HG03520 (cell line): ENCODE measurements at regions not wholly inside any gene's neighbourhood (a gene's known extent, or its start where the extent isn't known, plus 50 kb on each side); places are given as distances from the start of the nearest gene placed in this dataset.
"Not testable (repeated sequence)": the region's sequence is repeated elsewhere in the genome, so short reads cannot be mapped to it uniquely, and the experiment has no call there.

Source experiments
- ATAC-seq: cut with Tn5 transposase; IDR thresholded peaks from one replicate; pipeline ENCODE4 v1.9.1; 2021; ENCODE audit warnings: mild to moderate bottlenecking, moderate library complexity; ENCODE audit not compliant: unreplicated experiment

- ATAC-seq: no peak
Measured at GRCh38 chr12:43255522-43256111, 296.4 kb downstream of the ADAMTS20 start.

DNA sequence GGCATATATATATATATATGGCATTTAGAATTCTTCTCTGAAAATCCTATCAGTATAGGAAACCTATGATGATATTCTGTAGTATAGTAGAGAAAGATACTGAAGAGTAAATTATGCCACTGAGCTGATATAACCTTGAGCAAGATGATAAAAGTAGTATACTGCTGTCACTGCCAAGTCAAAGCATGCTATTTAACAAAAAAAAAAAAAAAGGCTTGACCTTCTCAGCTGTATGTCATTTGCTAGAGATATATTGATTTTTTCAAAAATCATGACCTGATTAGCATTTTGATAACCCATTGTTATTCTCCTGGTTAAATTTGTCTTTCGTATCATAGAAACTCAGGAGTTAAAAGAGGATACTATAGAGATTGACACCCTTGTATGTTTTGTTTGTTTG lies 299.4 kb downstream of the ADAMTS20 start:
- no peak for ATAC-seq

- no peak for ATAC-seq
Measured at GRCh38 chr12:43245947-43246346, 306.1 kb downstream of the ADAMTS20 start.

GRCh38 chr12:43241986-43242385 lies 310.0 kb downstream of the ADAMTS20 start:
- no peak for ATAC-seq

- no peak for ATAC-seq
Measured at GRCh38 chr12:43238281-43238680, 313.7 kb downstream of the ADAMTS20 start.

GRCh38 chr12:43237238-43237879 lies 314.6 kb downstream of the ADAMTS20 start:
- no peak for ATAC-seq

DNA sequence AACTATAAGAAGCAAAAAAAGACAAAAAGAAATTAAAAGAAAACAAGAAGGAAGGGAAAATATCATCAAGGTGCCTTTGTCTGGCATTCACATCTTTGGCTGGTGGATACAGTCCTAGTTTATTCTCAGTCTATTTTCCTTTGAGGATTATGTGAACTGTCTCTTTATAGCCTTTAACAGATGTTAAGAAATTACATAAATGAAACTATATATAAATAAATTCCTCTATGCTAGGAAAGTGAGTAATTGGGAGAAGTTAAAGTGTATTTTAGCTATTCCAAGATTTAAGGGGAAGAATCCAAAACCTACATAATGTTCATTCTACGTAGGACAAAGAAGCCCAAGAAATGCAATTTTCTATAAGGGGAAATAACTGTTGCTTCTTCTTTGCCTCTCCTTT lies 316.3 kb downstream of the ADAMTS20 start:
- ATAC-seq: no peak

DNA sequence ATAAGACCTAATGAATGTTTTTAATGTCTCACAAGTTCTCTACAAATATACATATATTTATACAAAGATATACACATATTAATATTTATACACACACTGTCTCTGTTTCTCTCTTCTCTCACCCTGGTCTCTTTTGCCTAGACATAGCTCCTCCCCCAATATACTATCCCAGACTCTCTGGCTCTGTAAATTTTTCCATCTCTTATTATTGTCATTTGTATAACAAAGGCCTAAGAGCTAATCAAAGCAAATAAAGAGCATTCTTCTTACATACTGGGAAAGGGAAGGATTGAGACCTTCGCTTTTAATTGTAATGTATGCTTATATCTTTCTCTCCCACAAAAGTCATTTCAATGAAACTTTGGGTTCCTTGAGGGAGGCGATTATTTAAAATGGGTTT lies 318.1 kb downstream of the ADAMTS20 start:
- no peak for ATAC-seq

GRCh38 chr12:43226151-43226550 lies 325.9 kb downstream of the ADAMTS20 start:
- no peak for ATAC-seq

DNA sequence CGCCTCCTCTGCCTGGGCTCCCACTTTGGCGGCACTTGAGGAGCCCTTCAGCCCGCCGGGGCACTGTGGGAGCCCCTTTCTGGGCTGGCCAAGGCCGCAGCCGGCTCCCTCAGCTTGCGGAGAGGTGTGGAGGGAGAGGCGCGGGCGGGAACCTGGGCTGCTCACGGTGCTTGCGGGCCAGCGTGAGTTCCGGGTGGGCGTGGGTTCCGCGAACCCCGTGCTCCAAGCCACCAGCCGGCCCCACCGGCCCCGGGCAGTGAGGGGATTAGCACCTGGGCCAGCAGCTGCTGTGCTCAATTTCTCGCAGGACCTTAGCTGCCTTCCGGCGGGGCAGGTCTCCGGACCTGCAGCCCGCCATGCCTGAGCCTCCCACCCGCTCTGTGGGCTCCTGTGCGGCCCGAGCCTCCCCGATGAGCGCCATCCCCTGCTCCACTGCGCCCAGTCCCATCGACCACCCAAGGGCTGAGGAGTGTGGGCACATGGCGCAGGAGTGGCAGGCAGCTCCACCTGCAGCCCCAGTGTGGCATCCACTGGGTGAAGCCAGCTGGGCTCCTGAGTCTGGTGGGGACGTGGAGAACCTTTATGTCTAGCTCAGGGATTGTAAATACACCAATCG lies 327.7 kb downstream of the ADAMTS20 start:
- ATAC-seq: not testable (repeated sequence)

DNA sequence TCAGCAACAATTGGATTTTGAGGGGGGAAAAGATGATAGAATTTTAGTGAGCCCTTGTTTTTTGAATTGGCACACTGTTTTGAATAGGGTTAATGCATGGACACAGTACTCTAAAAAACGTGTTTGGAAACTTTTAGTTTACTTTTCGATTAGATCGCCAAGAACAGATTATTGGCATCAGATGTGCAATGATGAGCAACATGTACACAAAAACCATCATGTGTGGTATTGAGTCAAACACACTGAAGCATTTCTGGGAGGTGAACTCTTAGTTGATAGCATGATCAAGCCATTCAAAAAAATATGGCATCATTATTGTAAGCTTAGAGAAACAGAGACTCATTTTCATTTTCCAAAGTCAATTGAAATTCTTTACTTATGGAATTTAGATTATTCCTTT lies 329.2 kb downstream of the ADAMTS20 start:
- no peak for ATAC-seq

GRCh38 chr12:43221216-43221615 lies 330.8 kb downstream of the ADAMTS20 start:
- ATAC-seq: no peak

- no peak for ATAC-seq
Measured at GRCh38 chr12:43216490-43216889, 335.5 kb downstream of the ADAMTS20 start.

- ATAC-seq: no peak
Measured at GRCh38 chr12:43214166-43214565, 337.8 kb downstream of the ADAMTS20 start.

- ATAC-seq: no peak
Measured at GRCh38 chr12:43213608-43214007, 338.4 kb downstream of the ADAMTS20 start.

GRCh38 chr12:43210485-43211192 lies 341.4 kb downstream of the ADAMTS20 start:
- peak; percentile 95 for ATAC-seq

DNA sequence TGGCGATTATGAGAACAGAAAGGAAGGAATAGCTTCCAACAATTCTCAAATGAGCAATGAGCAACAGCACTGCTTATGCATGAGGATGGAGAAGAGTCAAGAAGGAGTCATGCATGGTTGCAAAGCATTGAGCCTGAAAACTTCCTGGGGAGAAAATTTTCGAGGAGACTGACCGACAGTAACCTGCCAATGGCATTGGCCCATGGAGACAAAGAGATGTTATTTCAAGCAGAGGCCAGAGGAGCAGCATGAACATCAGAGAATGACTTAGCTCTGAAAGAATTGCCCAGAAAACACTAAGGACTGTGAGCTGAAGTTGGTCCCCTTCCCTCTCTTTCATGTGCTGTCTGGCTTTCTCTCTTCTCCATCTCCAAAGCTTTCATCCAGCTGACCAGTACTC lies 343.4 kb downstream of the ADAMTS20 start:
- no peak for ATAC-seq

DNA sequence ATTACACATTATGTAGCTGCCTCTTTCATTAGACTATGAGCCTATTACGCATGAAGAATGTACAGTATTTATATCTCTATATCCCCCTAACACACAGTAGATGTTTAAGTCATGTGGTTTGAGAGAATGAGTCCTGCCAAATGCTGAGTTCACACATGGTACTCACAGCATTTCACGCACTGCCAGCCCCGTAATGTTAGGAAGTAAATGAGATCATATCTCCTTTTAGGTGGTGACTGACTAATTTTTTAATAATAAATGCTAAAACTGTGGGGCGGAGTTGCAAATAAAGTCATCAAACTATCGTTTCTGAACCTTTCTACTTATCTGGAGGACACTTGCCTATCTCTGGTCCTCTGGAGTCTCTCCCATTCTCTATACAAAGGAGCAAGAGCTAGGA lies 343.8 kb downstream of the ADAMTS20 start:
- ATAC-seq: no peak

GRCh38 chr12:43206396-43206795 lies 345.6 kb downstream of the ADAMTS20 start:
- ATAC-seq: no peak

- ATAC-seq: peak; percentile 82
Measured at GRCh38 chr12:43198608-43199007, 353.4 kb downstream of the ADAMTS20 start.

DNA sequence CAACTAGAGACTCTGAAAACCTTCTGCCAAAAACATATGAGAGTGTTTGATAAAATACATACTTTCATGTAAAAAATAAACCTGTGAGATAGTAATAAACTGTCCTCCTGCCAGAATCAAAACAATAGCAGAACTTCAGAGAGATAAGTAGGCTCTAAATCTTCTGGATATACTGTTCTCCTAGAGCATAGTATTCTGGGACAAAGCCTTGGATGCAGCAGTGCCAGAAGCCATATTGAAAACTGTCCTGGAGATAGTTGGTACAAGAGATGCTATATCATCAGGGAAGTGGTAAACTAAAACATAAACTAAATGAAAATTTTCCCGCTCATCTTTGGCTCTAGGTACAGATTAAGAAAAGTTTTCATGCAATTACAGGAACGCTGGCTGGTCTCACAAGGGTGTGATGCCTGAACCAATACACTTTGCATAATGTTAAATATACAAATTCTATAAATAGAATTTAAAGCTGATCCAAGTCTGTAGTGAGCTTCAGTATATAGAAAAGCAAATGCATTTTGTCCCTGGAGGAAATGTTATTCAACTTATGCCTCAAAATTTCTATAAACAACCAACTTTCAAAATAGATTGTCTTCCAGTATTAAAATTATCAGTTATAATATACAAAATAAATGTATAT lies 355.6 kb downstream of the ADAMTS20 start:
- no peak for ATAC-seq
